ENCODE measurements at regions not wholly inside any gene's neighbourhood (a gene's known extent, or its start where the extent isn't known, plus 50 kb on each side); places are given as distances from the start of the nearest gene placed in this dataset.
"Not testable (repeated sequence)": the region's sequence is repeated elsewhere in the genome, so short reads cannot be mapped to it uniquely, and the experiment has no call there.

- H3K9me3 ChIP-seq, result no peaks in the 10 kb centered on the region
- H3K36me3 ChIP-seq, result no peaks in the 10 kb centered on the region
- intact Hi-C loops (cut with DNase I), result no loop called here
- H3K27ac ChIP-seq, result no peak overlapping the region
- WGBS, 3 donors, result 52 to 74% (median 66%) methylated on average over 4 of the region's 4 CpGs
- H3K4me1 ChIP-seq (ENCODE audit: insufficient read depth), result no peaks in the 10 kb centered on the region
- no peak for DNase-seq
- TF ChIP-seq, protein P1, sequence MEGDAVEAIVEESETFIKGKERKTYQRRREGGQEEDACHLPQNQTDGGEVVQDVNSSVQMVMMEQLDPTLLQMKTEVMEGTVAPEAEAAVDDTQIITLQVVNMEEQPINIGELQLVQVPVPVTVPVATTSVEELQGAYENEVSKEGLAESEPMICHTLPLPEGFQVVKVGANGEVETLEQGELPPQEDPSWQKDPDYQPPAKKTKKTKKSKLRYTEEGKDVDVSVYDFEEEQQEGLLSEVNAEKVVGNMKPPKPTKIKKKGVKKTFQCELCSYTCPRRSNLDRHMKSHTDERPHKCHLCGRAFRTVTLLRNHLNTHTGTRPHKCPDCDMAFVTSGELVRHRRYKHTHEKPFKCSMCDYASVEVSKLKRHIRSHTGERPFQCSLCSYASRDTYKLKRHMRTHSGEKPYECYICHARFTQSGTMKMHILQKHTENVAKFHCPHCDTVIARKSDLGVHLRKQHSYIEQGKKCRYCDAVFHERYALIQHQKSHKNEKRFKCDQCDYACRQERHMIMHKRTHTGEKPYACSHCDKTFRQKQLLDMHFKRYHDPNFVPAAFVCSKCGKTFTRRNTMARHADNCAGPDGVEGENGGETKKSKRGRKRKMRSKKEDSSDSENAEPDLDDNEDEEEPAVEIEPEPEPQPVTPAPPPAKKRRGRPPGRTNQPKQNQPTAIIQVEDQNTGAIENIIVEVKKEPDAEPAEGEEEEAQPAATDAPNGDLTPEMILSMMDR (IDR thresholded peaks at IDR 0.05), result no peak
- TF ChIP-seq EP300 (IDR thresholded peaks at IDR 0.05) (no peak), POLR2A (IDR thresholded peaks at IDR 0.05) (no peak)
- no peaks in the 10 kb centered on the region for H3K27me3 ChIP-seq
- H3K4me3 ChIP-seq, result no peak overlapping the region
Measured at GRCh38 chr10:4154191-4154715, 369.2 kb upstream of the KLF6 start.

- Histone ChIP-seq H3K27me3 (no peaks in the 10 kb centered on the region), H3K4me3 (no peak overlapping the region), H3K9me3 (no peaks in the 10 kb centered on the region), H3K27ac (no peak overlapping the region), H3K36me3 (no peaks in the 10 kb centered on the region), H3K4me1 (ENCODE audit: insufficient read depth) (no peaks in the 10 kb centered on the region)
- DNase-seq, result no peak
- 69 to 80% (median 76%) methylated on average over 16 of the region's 16 CpGs for WGBS, 3 donors
- intact Hi-C loops (cut with DNase I), result no loop called here
- TF ChIP-seq POLR2A (IDR thresholded peaks at IDR 0.05) (no peak), EP300 (IDR thresholded peaks at IDR 0.05) (no peak)
- TF ChIP-seq, protein P1 (IDR thresholded peaks at IDR 0.05), result no peak
Measured at GRCh38 chr10:4151466-4151865, 366.5 kb upstream of the KLF6 start.

DNA sequence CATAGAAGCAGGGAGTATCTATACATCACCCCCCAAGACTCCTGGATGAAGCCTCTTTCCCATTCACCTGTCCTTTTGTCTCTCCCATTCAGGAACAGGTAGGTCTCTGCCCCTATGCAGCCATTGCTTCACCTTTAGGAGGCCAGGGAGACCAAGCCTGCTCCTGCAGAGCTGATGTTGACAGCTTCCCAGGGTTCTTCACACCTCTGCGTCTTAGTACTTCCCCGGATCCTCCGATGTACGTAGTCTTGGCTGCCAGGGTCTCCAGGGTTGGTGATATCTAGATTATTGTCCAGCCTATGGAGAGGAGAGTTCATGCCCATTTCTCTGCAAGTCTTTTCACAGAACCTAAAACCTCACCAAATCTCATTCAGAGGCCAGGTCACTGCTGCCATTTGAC, 365.7 kb upstream of the KLF6 start:
- TF ChIP-seq EP300 (IDR thresholded peaks at IDR 0.05) (no peak), POLR2A (IDR thresholded peaks at IDR 0.05) (no peak)
- TF ChIP-seq, protein P1 (IDR thresholded peaks at IDR 0.05), result no peak
- H3K4me1 ChIP-seq (ENCODE audit: insufficient read depth), result no peaks in the 10 kb centered on the region
- no peak overlapping the region for H3K27ac ChIP-seq
- H3K4me3 ChIP-seq, result no peak overlapping the region
- no peak for DNase-seq
- 96 to 98% (median 98%) methylated on average over 4 of the region's 4 CpGs for WGBS, 3 donors
- H3K27me3 ChIP-seq, result no peaks in the 10 kb centered on the region
- no peaks in the 10 kb centered on the region for H3K36me3 ChIP-seq
- intact Hi-C loops (cut with DNase I), result no loop called here
- H3K9me3 ChIP-seq, result no peaks in the 10 kb centered on the region

DNA sequence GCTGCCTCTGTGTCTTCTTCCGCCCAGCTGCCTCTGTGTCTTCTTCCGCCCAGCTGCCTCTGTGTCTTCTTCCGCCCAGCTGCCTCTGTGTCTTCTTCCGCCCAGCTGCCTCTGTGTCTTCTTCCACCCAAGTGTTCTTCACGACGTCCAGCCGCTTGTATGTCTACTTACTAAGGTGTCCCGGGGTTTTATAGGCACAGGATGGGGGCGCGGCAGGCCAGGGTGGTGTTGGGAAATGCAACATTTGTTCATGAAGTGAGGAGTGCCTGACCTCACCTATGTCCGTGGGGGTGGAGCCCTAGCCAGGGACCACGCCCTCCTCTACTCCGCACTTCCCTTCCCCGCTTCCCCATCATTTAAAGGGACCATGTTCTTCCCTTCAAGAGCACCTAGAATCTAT, 364.5 kb upstream of the KLF6 start:
- H3K36me3 ChIP-seq; DNase-seq; intact Hi-C loops (cut with DNase I); H3K9me3 ChIP-seq; H3K27me3 ChIP-seq; H3K4me3 ChIP-seq; H3K4me1 ChIP-seq (ENCODE audit: insufficient read depth); H3K27ac ChIP-seq: not testable (repeated sequence)
- 92 to 95% (median 94%) methylated on average over 14 of the region's 14 CpGs for WGBS, 3 donors

GRCh38 chr10:4147245-4147644, 362.2 kb upstream of the KLF6 start:
- intact Hi-C loops (cut with DNase I), result no loop called here
- no peak overlapping the region for H3K27ac ChIP-seq
- no peaks in the 10 kb centered on the region for H3K27me3 ChIP-seq
- TF ChIP-seq, protein P1 (IDR thresholded peaks at IDR 0.05), result no peak
- TF ChIP-seq POLR2A (IDR thresholded peaks at IDR 0.05) (no peak), EP300 (IDR thresholded peaks at IDR 0.05) (no peak)
- H3K4me3 ChIP-seq, result no peak overlapping the region
- DNase-seq, result no peak
- H3K9me3 ChIP-seq, result no peaks in the 10 kb centered on the region
- H3K36me3 ChIP-seq, result no peaks in the 10 kb centered on the region
- no peaks in the 10 kb centered on the region for H3K4me1 ChIP-seq (ENCODE audit: insufficient read depth)
